GM21529 (cell line): ENCODE measurements at regions not wholly inside any gene's neighbourhood (a gene's known extent, or its start where the extent isn't known, plus 50 kb on each side); places are given as distances from the start of the nearest gene placed in this dataset.

Experiments used
- ATAC-seq: cut with Tn5 transposase; IDR thresholded peaks from one replicate; pipeline ENCODE4 v1.9.1; 2021; ENCODE audit not compliant: unreplicated experiment

DNA sequence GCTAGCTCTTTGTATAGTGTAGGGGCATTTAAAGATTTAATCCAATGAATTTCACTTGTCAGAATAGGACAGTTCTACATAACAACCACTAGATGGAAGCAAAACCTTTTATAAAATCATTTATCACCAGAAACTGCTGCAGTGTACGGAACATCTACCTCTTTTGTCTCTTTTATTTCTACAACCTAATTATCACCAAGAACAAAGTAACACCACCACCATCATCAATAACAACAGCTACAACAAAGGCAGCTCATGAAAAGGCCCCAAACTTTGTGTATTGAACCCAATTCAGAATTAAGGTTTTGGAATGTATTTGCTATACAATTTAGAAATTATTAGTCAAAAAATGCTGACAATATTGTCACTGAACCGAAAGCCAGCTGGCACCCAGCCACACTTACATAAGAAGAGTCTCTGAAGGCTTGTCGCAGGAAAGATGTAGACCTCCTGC, 260.9 kb upstream of the RPS6KA3 start:
- peak; percentile 60 for ATAC-seq

DNA sequence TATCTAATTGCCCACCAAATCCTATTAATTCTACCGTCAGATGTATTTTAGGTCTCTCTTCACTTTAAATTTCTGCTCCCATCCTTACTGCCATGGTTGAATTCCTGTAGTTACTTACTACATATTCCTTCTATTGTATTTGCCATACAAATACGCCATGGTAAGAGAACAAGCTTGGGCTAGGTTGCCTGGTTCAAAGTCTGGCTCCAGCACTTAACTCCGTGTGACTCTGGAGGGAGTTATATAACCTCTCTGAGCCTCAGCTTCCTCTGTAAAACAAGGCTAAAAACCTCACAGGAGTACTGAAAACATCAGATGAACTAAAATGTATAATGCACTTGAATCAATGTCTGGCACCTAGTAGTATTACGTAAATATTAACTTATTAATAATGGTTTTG, 260.3 kb upstream of the RPS6KA3 start:
- no peak for ATAC-seq

DNA sequence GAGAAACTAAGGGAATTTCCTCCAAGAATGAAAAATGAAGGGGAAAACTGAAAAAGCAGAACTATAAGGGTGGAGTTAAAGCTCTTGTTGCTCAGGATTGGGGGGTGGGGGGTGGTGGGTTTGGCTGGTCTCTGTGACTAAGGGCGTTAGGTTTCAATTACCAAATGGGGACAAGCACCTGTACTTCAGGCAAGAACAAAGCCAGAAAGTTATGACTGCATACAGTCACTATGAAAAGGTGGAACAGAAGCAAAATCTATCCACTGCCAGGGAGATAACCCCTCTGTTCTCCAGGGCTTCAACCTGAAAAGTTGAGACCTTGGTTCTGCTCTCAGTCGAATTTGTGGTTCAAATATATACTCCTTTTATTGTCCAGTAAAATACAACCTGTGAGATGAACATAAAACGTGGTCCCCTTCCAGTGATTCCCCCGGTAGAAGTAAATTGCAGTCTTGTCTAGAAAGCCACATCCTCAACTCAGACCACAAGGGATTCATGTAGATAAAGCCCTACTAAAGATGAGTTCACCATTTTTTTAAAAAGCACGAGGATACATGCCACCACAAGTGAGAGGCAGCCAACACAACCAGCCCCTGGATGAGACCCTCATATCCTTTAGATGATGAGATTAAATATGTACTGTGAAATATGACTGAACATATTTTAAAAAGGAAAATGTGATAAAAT, 257.1 kb upstream of the RPS6KA3 start:
- ATAC-seq: no peak

DNA sequence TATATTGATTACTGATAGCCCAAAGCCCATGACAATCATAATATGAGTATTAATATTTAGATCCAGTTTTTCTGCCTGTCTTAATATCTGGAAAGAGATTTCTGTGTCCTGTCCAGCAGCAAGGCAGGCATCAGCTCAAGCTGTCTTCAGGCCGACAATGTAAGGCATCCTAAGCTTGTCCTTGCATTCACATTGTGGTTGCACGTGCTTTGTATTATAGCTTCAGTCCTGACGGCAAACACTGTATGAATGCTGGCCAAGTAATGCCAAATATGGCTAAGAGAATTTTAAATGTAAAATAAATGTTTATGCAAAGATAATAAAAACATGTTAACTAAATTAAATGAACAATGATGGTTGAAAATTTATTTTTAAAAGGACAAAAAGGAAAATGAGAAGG, 255.7 kb upstream of the RPS6KA3 start:
- no peak for ATAC-seq

DNA sequence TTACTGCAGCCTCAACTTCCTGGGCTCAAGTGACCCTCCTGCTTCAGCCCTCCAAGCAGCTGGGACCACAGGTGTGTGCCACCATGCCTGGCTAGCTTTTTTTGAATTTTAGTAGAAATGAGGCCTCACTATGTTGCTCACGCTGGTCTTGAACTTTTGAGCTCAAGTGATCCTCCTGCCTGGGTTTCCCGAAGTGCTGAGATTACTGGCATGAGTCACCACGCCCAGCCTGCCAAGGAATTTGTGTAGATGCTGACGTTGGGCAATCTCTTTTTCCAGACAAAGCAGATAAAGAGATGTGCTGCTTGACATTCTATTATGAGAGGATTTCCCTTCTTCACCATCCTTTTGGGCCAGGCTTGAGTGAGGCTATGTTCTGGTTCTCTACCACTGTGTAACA, 254.5 kb upstream of the RPS6KA3 start:
- ATAC-seq: no peak

DNA sequence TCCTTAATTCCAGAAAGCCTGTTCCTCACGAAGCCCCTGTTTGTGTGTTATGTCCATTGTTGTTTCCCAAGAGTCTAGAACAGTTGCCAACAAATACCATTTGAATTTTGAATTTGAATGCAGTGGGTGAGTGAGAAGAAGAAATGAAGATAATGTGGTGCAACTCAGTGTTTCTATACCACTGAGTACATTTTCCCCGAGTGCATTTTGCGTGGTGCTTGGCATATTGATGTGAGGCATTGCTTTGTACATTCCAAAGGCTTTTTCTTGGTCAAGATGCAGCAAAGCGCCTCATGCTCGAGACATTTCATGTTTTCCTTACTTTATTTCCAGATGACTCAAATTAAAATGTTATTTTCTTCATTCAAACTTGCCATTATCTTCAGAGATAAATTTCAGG, 253.1 kb upstream of the RPS6KA3 start:
- ATAC-seq: no peak

DNA sequence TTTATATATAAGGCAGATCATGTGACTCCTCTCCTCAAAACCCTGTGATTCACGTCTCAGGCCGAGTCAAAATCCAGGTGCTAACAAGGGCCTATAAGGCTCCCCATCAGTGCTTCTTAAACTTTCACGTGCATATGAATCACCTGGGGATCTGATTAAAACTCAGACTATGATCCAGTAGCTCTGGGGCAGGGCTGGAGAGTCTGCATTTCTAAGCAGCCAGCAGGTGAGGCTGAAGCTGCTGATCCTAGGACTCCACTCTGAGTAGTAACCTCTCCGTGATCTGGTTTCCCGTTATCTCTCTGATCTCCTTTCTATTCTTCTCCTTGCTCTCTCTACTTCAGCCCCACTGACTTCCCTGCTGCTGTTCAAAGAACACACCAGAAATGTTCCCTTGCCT, 252.4 kb upstream of the RPS6KA3 start:
- no peak for ATAC-seq

DNA sequence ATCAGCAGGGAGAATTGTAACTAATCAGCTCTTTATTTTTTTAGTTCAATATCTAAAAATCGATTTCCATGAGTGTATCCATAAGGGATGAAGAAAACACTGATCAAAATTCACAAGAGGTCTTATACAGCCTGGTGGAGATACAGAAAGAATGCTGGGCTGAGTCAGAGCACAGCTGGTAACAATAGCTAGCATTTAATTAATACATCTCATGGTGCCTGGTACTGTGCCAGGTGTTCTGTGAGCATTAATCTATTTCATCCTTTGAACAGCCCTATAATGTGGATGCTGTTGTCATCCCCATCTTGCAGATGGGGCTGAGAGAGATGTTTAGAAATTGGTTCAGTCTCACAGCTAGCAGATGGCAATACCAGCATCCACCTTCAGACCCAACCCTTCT, 250.9 kb upstream of the RPS6KA3 start:
- no peak for ATAC-seq

DNA sequence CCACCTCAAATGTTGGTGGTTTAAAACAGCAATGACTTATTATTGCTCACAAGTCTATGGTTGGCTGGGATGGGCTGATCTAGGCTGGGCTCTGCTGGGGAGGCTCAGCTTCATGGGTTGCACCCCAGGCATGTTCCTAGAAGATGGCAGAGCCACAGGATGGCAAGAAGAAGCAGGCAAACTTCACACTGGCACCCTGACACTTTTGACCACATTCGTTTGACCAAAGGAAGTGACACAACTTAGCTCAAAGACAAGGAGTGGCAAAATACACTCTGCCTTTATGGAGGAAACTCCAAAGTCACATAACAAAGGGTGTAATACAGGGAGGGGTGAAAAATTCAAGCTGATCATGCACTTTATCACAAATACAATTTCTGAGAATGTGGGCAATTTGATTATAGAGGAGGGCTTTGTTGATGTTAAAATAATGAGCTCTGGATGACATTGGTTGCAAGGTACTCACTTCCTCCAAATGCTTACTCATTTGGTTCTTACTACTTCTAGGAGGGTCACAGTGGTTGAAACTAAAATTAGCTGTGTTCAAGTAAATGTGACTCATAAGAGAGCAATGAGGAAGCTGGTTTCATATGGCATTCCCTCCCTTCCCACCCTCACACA, 249.2 kb upstream of the RPS6KA3 start:
- ATAC-seq: peak; percentile 98

DNA sequence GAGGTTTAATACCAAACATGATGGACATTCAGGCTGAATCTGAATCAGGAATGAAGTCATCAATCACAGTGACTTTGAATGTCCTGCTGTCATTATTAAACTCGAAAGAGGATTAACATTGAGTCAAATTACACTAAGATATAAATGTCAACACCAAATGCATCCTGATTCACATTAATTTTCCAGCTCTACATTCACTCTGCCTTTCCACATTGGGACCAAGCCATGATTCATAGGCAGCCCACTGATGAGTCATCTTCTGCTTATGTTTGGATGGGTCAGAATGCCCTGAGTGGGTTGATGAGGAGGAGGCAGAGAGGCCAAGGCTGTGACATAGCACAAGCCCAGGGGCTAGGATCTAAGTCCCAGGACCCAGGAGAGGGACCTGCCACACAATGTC, 247.6 kb upstream of the RPS6KA3 start:
- ATAC-seq: no peak

DNA sequence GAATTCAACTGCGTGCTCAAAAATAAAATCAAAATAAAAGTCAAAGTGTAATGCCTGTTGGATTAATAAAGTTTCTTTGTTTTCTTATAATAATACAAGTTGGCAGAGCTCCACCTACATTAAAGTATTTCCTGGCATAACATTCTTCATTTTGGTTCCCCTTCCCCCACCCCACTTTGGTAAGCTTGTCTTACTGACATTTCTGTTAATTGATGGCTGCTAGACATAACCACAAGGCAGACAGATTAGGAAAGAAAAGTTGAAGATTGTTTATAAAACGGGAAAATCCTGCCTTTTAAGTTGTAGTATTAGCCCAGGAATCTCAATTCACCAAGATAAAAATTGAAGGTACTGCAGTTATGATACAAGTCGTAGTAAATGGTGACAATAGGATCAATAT, 246.5 kb upstream of the RPS6KA3 start:
- ATAC-seq: no peak

DNA sequence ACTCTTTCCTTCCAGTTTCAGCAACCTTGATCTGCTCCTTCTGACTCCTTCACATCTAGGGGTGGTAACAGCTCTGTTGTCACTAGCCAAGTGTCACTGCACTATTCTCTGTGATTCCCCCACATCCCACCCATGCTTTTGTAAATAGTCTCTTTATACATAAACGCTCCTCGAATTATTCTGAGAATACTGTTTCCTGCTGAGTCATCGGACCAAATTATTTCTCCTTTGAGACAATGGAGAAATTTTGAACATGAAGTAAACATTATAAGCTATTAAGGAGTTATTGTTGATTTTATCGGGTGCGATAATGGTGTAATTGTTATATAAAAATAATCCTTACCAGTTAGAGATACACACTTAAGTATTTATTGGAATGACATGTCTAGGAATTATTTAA, 245.1 kb upstream of the RPS6KA3 start:
- no peak for ATAC-seq

DNA sequence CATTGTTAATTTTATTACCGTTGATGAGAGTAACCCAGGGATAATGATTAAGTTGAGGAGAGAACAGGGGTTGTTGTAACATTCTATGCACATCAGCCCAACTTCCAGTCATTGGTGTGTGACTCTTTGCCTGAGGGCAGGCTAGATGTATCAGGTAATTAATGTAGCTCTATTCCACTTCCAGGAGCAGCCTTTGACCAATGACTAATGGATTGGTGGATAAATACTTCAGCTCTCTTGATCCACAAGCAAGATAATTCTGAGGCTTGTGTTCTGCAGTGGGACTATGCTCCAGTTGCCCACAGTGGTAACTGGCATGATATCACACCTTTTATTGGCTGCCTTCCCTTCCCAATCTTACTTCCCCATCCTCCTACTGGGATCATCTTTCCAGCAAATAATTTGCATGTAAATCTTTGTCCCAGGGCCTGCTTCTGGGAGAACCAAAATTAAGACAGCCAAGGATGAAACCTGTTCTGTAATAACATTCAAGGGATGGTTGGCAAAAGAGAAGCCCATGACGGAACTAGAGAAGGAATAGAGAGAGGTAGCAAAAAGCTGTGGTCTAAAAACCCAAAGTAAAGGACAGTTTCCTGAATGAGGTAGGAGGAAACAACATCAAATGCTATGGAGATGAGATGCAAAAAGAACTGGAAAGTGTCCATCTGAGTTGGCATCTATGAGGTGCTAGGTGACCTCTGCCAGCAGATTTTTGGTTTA, 241.4 kb upstream of the RPS6KA3 start:
- ATAC-seq: no peak

DNA sequence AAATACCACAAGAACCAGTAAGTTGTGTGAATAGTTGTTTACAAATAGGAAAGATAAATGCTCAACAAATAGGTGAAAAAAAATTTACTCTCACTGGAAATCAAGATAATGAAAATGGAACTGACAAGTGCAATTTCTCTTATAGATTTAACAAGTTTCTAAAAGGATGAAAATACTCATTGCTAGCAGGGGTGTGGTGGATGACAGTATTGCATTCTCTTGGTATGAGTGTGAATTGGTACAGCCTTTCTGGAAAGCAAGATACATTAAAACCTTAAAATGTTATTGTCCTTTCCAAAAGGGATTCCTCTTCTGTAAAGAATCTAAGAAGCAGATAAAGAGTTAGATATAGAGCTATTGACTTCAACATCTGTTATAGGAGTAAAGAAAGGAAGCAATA, 240.0 kb upstream of the RPS6KA3 start:
- ATAC-seq: no peak

DNA sequence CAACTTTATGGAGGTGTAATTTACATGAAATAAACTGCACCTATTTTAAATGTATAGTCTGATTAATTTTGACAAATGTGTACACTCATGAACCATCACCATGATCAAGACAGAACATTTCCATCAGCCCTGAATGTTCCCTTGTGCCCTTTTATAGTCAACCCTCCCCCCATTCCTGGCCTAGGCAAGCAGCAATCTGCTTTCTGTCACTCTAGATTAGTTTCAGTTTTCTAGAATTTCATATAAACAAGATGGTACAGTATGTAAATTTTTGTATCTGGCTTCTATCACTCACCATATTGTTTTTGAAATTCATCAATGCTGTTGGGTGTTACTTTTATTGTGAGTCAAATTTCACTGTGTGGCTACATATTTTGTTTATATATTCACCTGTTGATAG, 234.2 kb upstream of the RPS6KA3 start:
- no peak for ATAC-seq

DNA sequence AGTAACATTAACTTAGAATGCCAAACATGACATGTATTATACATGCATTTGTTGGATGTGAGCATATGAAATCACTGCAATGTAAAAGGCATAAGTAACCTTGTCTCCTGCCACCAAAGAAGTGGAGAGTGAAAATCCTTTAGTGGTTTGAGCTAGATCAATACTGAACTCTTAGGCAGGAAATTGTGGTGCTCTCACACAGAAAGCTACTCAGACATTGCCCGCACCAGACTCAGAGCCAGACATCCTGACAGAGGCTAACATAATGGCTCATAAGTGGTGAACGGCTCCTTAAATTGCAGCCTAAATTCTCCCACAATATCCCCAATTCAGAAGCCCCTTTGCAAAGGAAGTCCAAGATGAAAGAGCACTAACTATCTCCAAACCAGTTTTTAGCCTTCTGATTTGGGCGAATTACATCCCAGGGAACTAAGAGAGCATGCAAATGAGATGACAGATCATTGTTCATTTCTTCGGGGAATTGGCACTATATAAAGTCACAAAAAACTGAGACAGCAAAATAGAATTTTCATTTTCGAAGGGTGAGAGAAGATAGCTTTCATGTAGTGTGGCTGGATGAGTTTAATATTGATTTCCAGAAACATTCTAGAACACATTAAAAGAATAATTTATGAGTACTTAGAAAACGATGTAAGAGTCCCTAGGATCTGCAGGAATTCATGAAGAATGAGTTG, 233.6 kb upstream of the RPS6KA3 start:
- no peak for ATAC-seq

DNA sequence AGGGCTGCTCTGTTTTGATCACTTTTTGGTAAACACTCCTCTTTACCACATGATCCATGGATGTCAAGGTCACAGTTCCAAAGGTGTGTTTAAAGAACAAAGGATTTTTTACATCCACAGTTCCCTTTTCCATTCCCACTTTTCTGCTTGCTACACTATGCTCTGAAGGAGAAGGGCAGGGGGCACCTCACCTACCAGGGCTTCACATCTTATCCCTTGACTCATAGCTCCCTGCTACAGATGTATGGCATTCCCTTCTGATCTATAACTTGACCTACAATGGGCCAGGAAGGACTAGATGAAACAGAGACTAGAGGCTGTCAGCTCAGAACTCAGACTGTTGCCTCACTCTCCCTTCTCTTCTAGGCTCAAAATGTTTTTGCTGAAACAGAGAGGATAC, 233.1 kb upstream of the RPS6KA3 start:
- ATAC-seq: no peak

DNA sequence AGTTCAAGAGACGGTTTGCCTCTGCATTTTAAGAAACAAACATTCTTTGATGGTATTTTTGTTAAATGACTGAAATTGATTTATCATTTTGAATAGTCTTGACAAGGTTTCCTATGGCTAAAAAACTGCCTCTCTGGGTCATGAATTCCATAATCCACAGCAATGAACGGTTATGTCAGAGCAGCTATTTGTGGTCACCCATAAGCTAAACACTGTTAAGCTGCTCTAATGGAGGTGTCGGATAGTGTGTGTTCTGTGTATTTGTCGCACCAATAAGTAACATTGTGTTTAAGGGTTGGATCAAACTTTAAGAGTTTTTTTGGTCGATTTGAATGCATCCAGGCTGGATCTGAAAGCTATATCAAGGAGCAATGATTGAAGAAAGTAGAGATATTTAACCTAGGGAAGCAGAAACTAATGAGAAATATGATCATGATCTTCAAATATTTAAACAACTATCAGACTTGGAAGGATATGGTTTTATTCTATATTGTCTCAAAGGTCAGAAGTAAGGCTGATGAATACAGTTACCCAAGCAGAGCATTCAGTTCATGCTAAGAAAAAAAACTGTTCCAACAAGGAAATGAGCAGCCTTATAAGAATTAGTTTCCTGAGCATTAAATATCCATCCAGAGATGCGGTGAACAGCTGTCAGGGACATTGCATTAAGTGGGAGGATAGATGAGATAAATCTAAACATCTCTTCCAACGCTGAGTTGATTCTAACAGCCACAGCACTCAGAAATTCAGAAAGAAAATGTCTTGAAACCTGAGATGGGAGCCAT, 232.3 kb upstream of the RPS6KA3 start:
- ATAC-seq: no peak

DNA sequence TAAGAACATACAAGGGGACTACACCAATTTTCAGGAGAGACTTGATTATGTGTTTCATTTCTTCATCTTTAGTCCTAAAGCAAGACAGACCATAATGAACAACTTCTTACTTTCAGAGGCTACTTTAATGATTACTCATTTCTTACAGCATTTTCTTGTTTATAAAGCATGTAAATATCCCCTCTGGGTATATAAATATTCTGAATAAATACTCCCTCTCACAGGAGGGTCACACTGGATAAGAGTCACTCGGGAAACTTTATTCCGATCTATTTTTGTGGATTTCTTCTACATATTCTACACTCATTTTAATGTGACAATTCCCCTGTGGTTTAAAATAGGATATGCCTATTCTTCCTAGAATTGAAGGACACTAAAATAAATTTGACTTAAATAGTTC, 228.9 kb upstream of the RPS6KA3 start:
- no peak for ATAC-seq

DNA sequence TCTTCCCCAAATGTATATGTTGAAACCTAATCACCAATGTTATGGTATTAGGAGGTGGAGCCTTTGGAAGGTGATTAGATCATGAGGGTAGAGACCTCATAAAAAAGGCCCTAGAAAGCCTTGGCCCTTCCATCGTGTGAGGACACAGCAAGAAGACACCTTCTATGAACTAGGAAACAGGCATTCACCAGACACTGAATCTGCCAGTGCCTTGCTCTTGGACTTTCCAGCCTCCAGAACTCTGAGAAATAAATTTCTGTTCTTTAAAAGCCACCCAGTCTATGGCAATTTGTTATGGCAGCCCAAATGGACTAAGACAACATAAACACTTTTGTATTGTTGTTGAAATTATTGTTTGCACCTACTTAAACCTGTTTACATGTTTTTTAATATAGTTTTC, 221.8 kb upstream of the RPS6KA3 start:
- ATAC-seq: no peak

DNA sequence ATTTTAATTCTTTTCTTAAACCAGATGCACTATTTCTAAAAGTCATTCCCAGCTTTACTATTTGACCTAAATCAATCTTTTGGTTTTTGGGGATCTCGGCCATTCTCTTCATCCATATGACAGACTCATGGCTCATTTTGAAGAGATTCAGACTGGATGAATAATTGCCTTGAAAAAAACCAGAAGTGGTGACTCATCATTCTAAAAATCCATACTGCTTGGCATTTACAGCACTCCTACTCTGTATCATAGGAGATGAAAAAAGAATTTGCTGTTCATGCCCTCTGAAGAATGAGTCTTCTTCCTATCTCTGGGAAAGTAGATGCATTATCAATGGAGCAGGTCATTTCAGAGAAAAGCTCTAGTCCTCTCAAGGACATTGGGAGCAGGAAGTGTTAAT, 220.5 kb upstream of the RPS6KA3 start:
- no peak for ATAC-seq
